ENCODE measurements at regions not wholly inside any gene's neighbourhood (a gene's known extent, or its start where the extent isn't known, plus 50 kb on each side); places are given as distances from the start of the nearest gene placed in this dataset.

DNA sequence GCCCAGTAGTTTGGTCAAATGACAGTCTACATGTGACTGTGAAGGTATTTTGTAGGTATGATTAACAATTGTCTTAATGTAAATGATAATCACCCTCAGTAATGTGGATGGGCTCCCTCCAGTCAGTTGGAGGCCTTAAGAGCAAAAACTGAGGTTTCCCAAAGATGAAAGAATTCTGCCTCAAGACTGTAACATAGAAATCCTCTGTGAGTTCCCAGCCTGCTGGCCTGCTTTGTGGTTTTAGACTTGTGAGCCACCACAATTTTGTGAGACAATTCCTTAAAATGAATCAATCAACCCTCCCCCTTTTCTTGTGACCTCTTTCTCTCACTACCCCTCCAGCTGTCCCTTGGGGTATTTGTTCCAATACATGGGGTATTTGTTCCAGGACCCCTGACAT is 226.4 kb upstream of the DPYD start:
- H3K36me3 ChIP-seq (ENCODE audit: low read depth, low read length), result no peaks in the 10 kb centered on the region
- ATAC-seq, result no peak
- H3K4me1 ChIP-seq (ENCODE audit: insufficient read depth, low read length), result no peaks in the 10 kb centered on the region
- H3F3A ChIP-seq (ENCODE audit: low read length, unreplicated experiment), result no peaks in the 10 kb centered on the region
- ChIA-PET CTCF (no interaction called here), POLR2A (ENCODE audit: unreplicated experiment) (no interaction called here)
- H3K79me2 ChIP-seq (ENCODE audit: low read length), result no peaks in the 10 kb centered on the region
- no peaks in the 10 kb centered on the region for H3K9me2 ChIP-seq (replicated peaks; ENCODE audit: low read length)
- intact Hi-C loops (cut with micrococcal nuclease), result no loop called here
- H4K20me1 ChIP-seq (ENCODE audit: low read length), result no peaks in the 10 kb centered on the region
- H3K4me3 ChIP-seq (ENCODE audit: low read length), result no peak overlapping the region
- TF ChIP-seq, protein P1, sequence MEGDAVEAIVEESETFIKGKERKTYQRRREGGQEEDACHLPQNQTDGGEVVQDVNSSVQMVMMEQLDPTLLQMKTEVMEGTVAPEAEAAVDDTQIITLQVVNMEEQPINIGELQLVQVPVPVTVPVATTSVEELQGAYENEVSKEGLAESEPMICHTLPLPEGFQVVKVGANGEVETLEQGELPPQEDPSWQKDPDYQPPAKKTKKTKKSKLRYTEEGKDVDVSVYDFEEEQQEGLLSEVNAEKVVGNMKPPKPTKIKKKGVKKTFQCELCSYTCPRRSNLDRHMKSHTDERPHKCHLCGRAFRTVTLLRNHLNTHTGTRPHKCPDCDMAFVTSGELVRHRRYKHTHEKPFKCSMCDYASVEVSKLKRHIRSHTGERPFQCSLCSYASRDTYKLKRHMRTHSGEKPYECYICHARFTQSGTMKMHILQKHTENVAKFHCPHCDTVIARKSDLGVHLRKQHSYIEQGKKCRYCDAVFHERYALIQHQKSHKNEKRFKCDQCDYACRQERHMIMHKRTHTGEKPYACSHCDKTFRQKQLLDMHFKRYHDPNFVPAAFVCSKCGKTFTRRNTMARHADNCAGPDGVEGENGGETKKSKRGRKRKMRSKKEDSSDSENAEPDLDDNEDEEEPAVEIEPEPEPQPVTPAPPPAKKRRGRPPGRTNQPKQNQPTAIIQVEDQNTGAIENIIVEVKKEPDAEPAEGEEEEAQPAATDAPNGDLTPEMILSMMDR (conservative IDR thresholded peaks at IDR 0.05; ENCODE audit: low read depth, low read length), result no peak
- no peak for TF ChIP-seq EZH2 (IDR thresholded peaks at IDR 0.05; ENCODE audit: low read length, unreplicated experiment)
- no peak for TF ChIP-seq EZH2phosphoT487 (IDR thresholded peaks at IDR 0.05; ENCODE audit: borderline replicate concordance, low read length)
- no peak overlapping the region for H2AFZ ChIP-seq (ENCODE audit: low read length)
- DNase-seq, result no peak
- no peaks in the 10 kb centered on the region for H3K27me3 ChIP-seq (ENCODE audit: low read length)
- BruUV-seq (replicated peaks), result no TSS peak
- no peak overlapping the region for H3K9ac ChIP-seq (ENCODE audit: low read length)
- no peak overlapping the region for H3K4me2 ChIP-seq (ENCODE audit: low read length)
- no peaks in the 10 kb centered on the region for H3K9me3 ChIP-seq (ENCODE audit: low read length)
- no peak overlapping the region for H3K27ac ChIP-seq (ENCODE audit: low read length)

DNA sequence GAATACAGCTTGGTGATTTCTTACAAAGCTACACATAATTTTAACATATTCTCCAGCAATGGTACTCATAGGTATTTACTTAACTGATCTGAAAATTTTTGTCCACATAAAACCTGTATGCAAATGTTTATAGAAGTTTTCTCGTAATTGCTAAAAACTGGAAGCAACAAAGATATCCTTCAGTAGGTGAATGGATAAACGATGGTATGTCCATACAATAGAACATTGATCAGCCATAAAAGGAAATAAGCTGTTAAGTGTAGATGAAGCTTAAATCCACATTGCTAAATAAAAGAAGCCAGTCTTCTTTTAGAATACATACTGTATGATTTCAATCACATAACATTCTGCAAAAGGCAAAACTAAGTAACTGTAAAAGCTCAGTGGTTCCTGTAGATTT is 224.8 kb upstream of the DPYD start:
- Histone ChIP-seq H3K9ac (ENCODE audit: low read length) (no peak overlapping the region), H4K20me1 (ENCODE audit: low read length) (no peaks in the 10 kb centered on the region), H3K9me3 (ENCODE audit: low read length) (no peaks in the 10 kb centered on the region), H3K4me3 (ENCODE audit: low read length) (no peak overlapping the region), H3K9me2 (replicated peaks; ENCODE audit: low read length) (no peaks in the 10 kb centered on the region), H3K4me1 (ENCODE audit: insufficient read depth, low read length) (no peaks in the 10 kb centered on the region), H3K4me2 (ENCODE audit: low read length) (no peak overlapping the region), H3K27me3 (ENCODE audit: low read length) (no peaks in the 10 kb centered on the region), H3F3A (ENCODE audit: low read length, unreplicated experiment) (no peaks in the 10 kb centered on the region), H2AFZ (ENCODE audit: low read length) (no peak overlapping the region), H3K79me2 (ENCODE audit: low read length) (no peaks in the 10 kb centered on the region), H3K36me3 (ENCODE audit: low read depth, low read length) (no peaks in the 10 kb centered on the region), H3K27ac (ENCODE audit: low read length) (no peak overlapping the region)
- ChIA-PET CTCF (no interaction called here), POLR2A (ENCODE audit: unreplicated experiment) (no interaction called here)
- ATAC-seq (no peak), DNase-seq (no peak)
- TF ChIP-seq EZH2phosphoT487 (IDR thresholded peaks at IDR 0.05; ENCODE audit: borderline replicate concordance, low read length), result no peak
- BruUV-seq (replicated peaks), result no TSS peak
- intact Hi-C loops (cut with micrococcal nuclease), result no loop called here

DNA sequence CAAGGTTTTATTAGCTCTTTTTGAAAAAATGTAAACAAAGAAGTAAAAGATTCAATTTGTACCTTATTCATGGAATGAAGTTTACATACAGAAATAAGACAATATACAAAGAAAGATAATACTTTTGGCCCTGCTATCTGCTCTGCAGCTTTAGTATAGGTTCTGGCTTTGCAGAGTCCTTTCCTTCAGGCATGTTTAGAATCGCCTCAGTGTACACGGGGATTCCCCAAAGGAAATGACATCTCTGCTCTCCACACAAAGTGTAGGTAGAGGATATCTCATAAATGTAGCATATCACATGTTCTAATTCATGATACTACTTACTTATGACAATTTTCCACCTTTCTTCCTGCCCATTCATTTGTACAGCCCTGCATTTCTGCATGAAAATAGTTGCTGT is 222.6 kb upstream of the DPYD start:
- H2AFZ ChIP-seq (ENCODE audit: low read length), result no peak overlapping the region
- no peaks in the 10 kb centered on the region for H3K27me3 ChIP-seq (ENCODE audit: low read length)
- no peak overlapping the region for H3K9ac ChIP-seq (ENCODE audit: low read length)
- TF ChIP-seq, protein P1 (conservative IDR thresholded peaks at IDR 0.05; ENCODE audit: low read depth, low read length), result no peak
- TF ChIP-seq EZH2 (IDR thresholded peaks at IDR 0.05; ENCODE audit: low read length, unreplicated experiment) (no peak), EZH2phosphoT487 (IDR thresholded peaks at IDR 0.05; ENCODE audit: borderline replicate concordance, low read length) (no peak)
- no peak overlapping the region for H3K4me2 ChIP-seq (ENCODE audit: low read length)
- ATAC-seq (no peak), DNase-seq (peak; percentile 12)
- no TSS peak for BruUV-seq (replicated peaks)
- no peaks in the 10 kb centered on the region for H3K36me3 ChIP-seq (ENCODE audit: low read depth, low read length)
- no peaks in the 10 kb centered on the region for H3K79me2 ChIP-seq (ENCODE audit: low read length)
- H3K4me3 ChIP-seq (ENCODE audit: low read length), result no peak overlapping the region
- H3K4me1 ChIP-seq (ENCODE audit: insufficient read depth, low read length), result no peaks in the 10 kb centered on the region
- no peak overlapping the region for H3K27ac ChIP-seq (ENCODE audit: low read length)
- intact Hi-C loops (cut with micrococcal nuclease), result no loop called here
- H3K9me3 ChIP-seq (ENCODE audit: low read length), result no peaks in the 10 kb centered on the region
- no peaks in the 10 kb centered on the region for H4K20me1 ChIP-seq (ENCODE audit: low read length)
- no peaks in the 10 kb centered on the region for H3F3A ChIP-seq (ENCODE audit: low read length, unreplicated experiment)
- POLR2A ChIA-PET (ENCODE audit: unreplicated experiment), result no interaction called here
- CTCF ChIA-PET, result no interaction called here
- H3K9me2 ChIP-seq (replicated peaks; ENCODE audit: low read length), result no peaks in the 10 kb centered on the region
